ENCODE measurements at regions not wholly inside any gene's neighbourhood (a gene's known extent, or its start where the extent isn't known, plus 50 kb on each side); places are given as distances from the start of the nearest gene placed in this dataset.
"Not testable (repeated sequence)": the region's sequence is repeated elsewhere in the genome, so short reads cannot be mapped to it uniquely, and the experiment has no call there.

- Histone ChIP-seq H3K9ac (ENCODE audit: low read length) (no peak overlapping the region), H3K4me2 (ENCODE audit: low read depth, low read length) (no peak overlapping the region), H3K9me2 (replicated peaks; ENCODE audit: insufficient read depth, low read length) (no peaks in the 10 kb centered on the region), H3K4me1 (ENCODE audit: low read length) (no peaks in the 10 kb centered on the region), H2AFZ (ENCODE audit: low read length) (no peak overlapping the region), H3K36me3 (replicated peaks; ENCODE audit: insufficient read depth, low read length) (no peaks in the 10 kb centered on the region), H4K20me1 (ENCODE audit: insufficient read depth, low read length) (no peaks in the 10 kb centered on the region), H3K27me3 (replicated peaks; ENCODE audit: insufficient read depth, low read length) (no peaks in the 10 kb centered on the region), H3K4me3 (ENCODE audit: low read length) (no peak overlapping the region), H3K9me3 (replicated peaks; ENCODE audit: insufficient read depth, low read length) (no peaks in the 10 kb centered on the region), H3F3A (ENCODE audit: insufficient read depth, low read length) (no peaks in the 10 kb centered on the region), H3K79me2 (ENCODE audit: low read length) (no peaks in the 10 kb centered on the region), H3K27ac (ENCODE audit: low read length) (no peak overlapping the region)
- TF ChIP-seq EZH2 (optimal IDR thresholded peaks at IDR 0.05; ENCODE audit: low read depth, low read length) (no peak), CTCF (IDR thresholded peaks at IDR 0.05; ENCODE audit: low read length) (no peak), EZH2phosphoT487 (IDR thresholded peaks at IDR 0.05; ENCODE audit: low read length) (no peak)
- no peak for DNase-seq
These were observed 597.5 kb upstream of the KLF12 start for GRCh38 chr13:74731731-74732130.

- no peaks in the 10 kb centered on the region for H3K9me2 ChIP-seq (replicated peaks; ENCODE audit: insufficient read depth, low read length)
- H2AFZ ChIP-seq (ENCODE audit: low read length) = no peak overlapping the region
- no peaks in the 10 kb centered on the region for H4K20me1 ChIP-seq (ENCODE audit: insufficient read depth, low read length)
- no peaks in the 10 kb centered on the region for H3K36me3 ChIP-seq (replicated peaks; ENCODE audit: insufficient read depth, low read length)
- H3K79me2 ChIP-seq (ENCODE audit: low read length) = no peaks in the 10 kb centered on the region
- no peaks in the 10 kb centered on the region for H3K4me1 ChIP-seq (ENCODE audit: low read length)
- H3K4me2 ChIP-seq (ENCODE audit: low read depth, low read length) = no peak overlapping the region
- H3K27ac ChIP-seq (ENCODE audit: low read length) = no peak overlapping the region
- no peak overlapping the region for H3K4me3 ChIP-seq (ENCODE audit: low read length)
- H3K27me3 ChIP-seq (replicated peaks; ENCODE audit: insufficient read depth, low read length) = no peaks in the 10 kb centered on the region
- no peak for DNase-seq
- TF ChIP-seq EZH2 (optimal IDR thresholded peaks at IDR 0.05; ENCODE audit: low read depth, low read length) (no peak), EZH2phosphoT487 (IDR thresholded peaks at IDR 0.05; ENCODE audit: low read length) (no peak), CTCF (IDR thresholded peaks at IDR 0.05; ENCODE audit: low read length) (no peak)
- no peaks in the 10 kb centered on the region for H3K9me3 ChIP-seq (replicated peaks; ENCODE audit: insufficient read depth, low read length)
- H3K9ac ChIP-seq (ENCODE audit: low read length) = no peak overlapping the region
- H3F3A ChIP-seq (ENCODE audit: insufficient read depth, low read length) = no peaks in the 10 kb centered on the region
These were observed 596.5 kb upstream of the KLF12 start for GRCh38 chr13:74730556-74731331.

DNA sequence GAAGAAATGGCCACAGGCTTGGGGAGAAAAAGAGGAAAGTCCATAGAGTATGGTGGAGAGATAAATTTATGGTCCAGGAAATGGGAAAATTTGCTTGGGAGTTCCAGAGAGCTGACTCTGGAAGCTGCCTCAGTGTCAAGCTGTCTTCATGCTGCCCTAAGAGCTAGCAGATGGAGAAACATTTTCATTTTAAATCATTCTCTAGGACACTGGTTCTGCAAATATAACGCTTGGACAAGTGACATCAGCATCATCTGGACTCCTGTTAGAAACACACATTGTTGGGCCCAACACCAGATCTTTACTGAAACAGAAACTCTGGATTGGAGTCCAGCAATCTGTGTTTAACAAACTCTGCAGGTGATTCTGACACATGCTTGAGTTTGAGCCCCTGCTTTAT, 592.0 kb upstream of the KLF12 start:
- Histone ChIP-seq H2AFZ (ENCODE audit: low read length) (no peak overlapping the region), H4K20me1 (ENCODE audit: insufficient read depth, low read length) (no peaks in the 10 kb centered on the region), H3K9me2 (replicated peaks; ENCODE audit: insufficient read depth, low read length) (no peaks in the 10 kb centered on the region), H3K4me1 (ENCODE audit: low read length) (no peaks in the 10 kb centered on the region), H3K27me3 (replicated peaks; ENCODE audit: insufficient read depth, low read length) (no peaks in the 10 kb centered on the region), H3K9ac (ENCODE audit: low read length) (no peak overlapping the region), H3K4me3 (ENCODE audit: low read length) (no peak overlapping the region), H3F3A (ENCODE audit: insufficient read depth, low read length) (no peaks in the 10 kb centered on the region), H3K4me2 (ENCODE audit: low read depth, low read length) (no peak overlapping the region), H3K79me2 (ENCODE audit: low read length) (no peaks in the 10 kb centered on the region), H3K27ac (ENCODE audit: low read length) (no peak overlapping the region), H3K36me3 (replicated peaks; ENCODE audit: insufficient read depth, low read length) (no peaks in the 10 kb centered on the region), H3K9me3 (replicated peaks; ENCODE audit: insufficient read depth, low read length) (no peaks in the 10 kb centered on the region)
- no peak for TF ChIP-seq EZH2phosphoT487 (IDR thresholded peaks at IDR 0.05; ENCODE audit: low read length)
- no peak for TF ChIP-seq EZH2 (optimal IDR thresholded peaks at IDR 0.05; ENCODE audit: low read depth, low read length)
- TF ChIP-seq CTCF (IDR thresholded peaks at IDR 0.05; ENCODE audit: low read length) = no peak
- DNase-seq = no peak

DNA sequence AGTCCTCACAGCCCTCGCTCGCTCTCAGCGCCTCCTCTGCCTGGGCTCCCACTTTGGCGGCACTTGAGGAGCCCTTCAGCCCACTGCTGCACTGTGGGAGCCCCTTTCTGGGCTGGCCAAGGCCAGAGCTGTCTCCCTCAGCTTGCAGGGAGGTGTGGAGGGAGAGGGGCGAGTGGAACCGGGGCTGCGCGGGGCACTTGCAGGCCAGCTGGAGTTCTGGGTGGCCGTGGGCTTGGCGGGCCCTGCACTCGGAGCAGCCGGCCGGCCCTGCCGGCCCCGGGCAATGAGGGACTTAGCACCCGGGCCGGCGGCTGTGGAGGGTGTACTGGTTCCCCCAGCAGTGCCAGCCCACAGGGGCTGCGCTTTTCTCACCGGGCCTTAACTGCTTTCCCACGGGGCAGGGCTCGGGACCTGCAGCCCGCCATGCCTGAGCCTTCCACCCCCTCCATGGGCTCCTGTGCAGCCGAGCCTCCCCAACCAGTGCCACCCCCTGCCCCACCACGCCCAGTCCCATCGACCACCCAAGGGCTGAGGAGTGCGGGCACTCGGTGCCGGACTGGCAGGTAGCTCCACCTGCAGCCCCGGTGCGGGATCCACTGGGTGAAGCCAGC, 584.1 kb upstream of the KLF12 start:
- not testable (repeated sequence) for H3F3A ChIP-seq (ENCODE audit: insufficient read depth, low read length)

More for the DNA sequence above, 584.1 kb upstream of the KLF12 start:
- not testable (repeated sequence) for DNase-seq; H3K9me3 ChIP-seq (replicated peaks; ENCODE audit: insufficient read depth, low read length); H3K4me2 ChIP-seq (ENCODE audit: low read depth, low read length); H3K4me3 ChIP-seq (ENCODE audit: low read length); H3K36me3 ChIP-seq (replicated peaks; ENCODE audit: insufficient read depth, low read length); H3K27me3 ChIP-seq (replicated peaks; ENCODE audit: insufficient read depth, low read length); H3K79me2 ChIP-seq (ENCODE audit: low read length); H2AFZ ChIP-seq (ENCODE audit: low read length); H4K20me1 ChIP-seq (ENCODE audit: insufficient read depth, low read length); H3K4me1 ChIP-seq (ENCODE audit: low read length); H3K27ac ChIP-seq (ENCODE audit: low read length); H3K9ac ChIP-seq (ENCODE audit: low read length); H3K9me2 ChIP-seq (replicated peaks; ENCODE audit: insufficient read depth, low read length)
